ENCODE measurements at regions not wholly inside any gene's neighbourhood (a gene's known extent, or its start where the extent isn't known, plus 50 kb on each side); places are given as distances from the start of the nearest gene placed in this dataset.

DNA sequence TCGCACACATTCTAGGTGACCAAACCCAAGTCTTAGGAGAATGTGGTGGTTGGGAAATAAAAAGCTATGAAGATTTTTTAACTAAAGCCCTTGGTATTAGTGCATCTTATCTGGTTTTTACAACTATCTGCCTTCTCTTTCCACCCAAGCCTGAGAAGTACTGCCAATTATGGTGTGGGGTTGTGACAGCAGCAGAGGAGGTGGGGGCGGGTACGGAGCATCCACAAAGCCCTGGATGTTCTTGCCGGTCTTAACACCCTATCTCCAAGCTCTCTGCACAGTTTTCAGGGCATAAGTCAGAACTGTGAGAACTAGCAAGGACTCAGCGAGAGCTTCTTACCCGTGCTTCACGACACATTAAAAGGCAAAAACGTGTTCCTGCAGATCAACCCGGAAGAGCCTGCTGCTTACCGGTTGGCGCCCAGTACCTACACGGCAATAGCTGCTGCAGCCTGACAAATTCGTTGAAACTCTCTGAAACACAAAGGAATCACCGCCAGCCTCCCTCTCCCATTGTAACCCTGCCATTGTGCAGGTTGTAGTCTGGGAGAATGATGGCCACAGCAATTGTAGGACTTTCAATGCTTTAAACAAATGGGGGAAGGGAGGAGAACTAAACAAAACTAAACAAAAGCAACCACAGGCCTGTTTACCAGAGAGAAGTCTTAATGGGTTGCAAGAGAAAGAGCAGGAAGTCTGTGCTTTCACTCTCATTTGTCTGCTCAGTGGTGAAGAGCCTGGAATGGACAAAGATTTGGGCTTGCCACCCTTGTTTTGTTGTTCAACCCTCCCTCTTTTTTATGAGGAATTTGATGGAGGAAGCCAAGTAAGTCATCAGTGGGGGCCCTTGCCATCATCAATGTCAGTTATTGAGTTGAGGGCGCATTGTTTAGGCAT, 461.0 kb upstream of the JARID2 start (continued):
- TF ChIP-seq, protein P1, sequence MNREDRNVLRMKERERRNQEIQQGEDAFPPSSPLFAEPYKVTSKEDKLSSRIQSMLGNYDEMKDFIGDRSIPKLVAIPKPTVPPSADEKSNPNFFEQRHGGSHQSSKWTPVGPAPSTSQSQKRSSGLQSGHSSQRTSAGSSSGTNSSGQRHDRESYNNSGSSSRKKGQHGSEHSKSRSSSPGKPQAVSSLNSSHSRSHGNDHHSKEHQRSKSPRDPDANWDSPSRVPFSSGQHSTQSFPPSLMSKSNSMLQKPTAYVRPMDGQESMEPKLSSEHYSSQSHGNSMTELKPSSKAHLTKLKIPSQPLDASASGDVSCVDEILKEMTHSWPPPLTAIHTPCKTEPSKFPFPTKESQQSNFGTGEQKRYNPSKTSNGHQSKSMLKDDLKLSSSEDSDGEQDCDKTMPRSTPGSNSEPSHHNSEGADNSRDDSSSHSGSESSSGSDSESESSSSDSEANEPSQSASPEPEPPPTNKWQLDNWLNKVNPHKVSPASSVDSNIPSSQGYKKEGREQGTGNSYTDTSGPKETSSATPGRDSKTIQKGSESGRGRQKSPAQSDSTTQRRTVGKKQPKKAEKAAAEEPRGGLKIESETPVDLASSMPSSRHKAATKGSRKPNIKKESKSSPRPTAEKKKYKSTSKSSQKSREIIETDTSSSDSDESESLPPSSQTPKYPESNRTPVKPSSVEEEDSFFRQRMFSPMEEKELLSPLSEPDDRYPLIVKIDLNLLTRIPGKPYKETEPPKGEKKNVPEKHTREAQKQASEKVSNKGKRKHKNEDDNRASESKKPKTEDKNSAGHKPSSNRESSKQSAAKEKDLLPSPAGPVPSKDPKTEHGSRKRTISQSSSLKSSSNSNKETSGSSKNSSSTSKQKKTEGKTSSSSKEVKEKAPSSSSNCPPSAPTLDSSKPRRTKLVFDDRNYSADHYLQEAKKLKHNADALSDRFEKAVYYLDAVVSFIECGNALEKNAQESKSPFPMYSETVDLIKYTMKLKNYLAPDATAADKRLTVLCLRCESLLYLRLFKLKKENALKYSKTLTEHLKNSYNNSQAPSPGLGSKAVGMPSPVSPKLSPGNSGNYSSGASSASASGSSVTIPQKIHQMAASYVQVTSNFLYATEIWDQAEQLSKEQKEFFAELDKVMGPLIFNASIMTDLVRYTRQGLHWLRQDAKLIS (CRISPR knock-in tag; IDR thresholded peaks at IDR 0.05; ENCODE audit: borderline replicate concordance), result no peak
- TF ChIP-seq FOXP1 (CRISPR knock-in tag; IDR thresholded peaks at IDR 0.05; ENCODE audit: borderline replicate concordance) (peak; percentile 87), ZBTB21 (CRISPR knock-in tag; IDR thresholded peaks at IDR 0.05; ENCODE audit: borderline replicate concordance) (peak; percentile 74; the same call in 1 of the 2 replicates), SMAD4 (CRISPR knock-in tag; IDR thresholded peaks at IDR 0.05) (no peak; the same call in 1 of the 2 replicates), MYBL2 (CRISPR knock-in tag; IDR thresholded peaks at IDR 0.05) (no peak), FOXK1 (CRISPR knock-in tag; IDR thresholded peaks at IDR 0.05) (peak; percentile 81)

DNA sequence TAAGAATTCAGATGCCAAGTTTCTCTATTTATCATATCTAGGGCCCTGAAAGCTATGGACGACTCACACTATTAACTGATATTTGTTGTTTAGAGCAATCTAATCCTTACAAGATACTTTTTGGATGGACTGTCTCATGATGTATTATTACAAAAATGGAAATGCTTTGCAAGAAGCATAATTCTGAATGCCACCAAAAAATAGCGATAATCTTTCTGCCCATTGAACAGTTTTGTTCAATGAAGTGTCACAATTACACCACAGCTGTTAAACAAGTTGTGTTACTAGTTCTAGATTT, 460.4 kb upstream of the JARID2 start:
- CTCF ChIA-PET, result interaction anchor here (1.1 kb wide), 1 partner anchor 14 kb away, joined by 3 read pairs; no protein-coding TSS in a partner anchor
- Mint-ChIP-seq H3K4me3 (no peak overlapping the region), H3K4me1 (peaks cover 89% of the 10 kb centered on the region), H3K36me3 (peaks cover 8% of the 10 kb centered on the region), H3K27ac (peak overlapping the region; percentile 98), H3K9me3 (peaks cover 8% of the 10 kb centered on the region), H3K27me3 (ENCODE audit: low read depth) (no peaks in the 10 kb centered on the region)
- ATAC-seq (no peak), DNase-seq (ENCODE audit: low spot score) (no peak)
- POLR2A ChIA-PET, result no interaction called here
- TF ChIP-seq, protein P2, sequence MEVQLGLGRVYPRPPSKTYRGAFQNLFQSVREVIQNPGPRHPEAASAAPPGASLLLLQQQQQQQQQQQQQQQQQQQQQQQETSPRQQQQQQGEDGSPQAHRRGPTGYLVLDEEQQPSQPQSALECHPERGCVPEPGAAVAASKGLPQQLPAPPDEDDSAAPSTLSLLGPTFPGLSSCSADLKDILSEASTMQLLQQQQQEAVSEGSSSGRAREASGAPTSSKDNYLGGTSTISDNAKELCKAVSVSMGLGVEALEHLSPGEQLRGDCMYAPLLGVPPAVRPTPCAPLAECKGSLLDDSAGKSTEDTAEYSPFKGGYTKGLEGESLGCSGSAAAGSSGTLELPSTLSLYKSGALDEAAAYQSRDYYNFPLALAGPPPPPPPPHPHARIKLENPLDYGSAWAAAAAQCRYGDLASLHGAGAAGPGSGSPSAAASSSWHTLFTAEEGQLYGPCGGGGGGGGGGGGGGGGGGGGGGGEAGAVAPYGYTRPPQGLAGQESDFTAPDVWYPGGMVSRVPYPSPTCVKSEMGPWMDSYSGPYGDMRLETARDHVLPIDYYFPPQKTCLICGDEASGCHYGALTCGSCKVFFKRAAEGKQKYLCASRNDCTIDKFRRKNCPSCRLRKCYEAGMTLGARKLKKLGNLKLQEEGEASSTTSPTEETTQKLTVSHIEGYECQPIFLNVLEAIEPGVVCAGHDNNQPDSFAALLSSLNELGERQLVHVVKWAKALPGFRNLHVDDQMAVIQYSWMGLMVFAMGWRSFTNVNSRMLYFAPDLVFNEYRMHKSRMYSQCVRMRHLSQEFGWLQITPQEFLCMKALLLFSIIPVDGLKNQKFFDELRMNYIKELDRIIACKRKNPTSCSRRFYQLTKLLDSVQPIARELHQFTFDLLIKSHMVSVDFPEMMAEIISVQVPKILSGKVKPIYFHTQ (CRISPR knock-in tag; IDR thresholded peaks at IDR 0.05), result no peak
- TF ChIP-seq ATF1 (CRISPR knock-in tag; IDR thresholded peaks at IDR 0.05) (no peak), NR1H2 (CRISPR knock-in tag; IDR thresholded peaks at IDR 0.05) (no peak), TEAD1 (CRISPR knock-in tag; IDR thresholded peaks at IDR 0.05) (no peak), ZNF396 (CRISPR knock-in tag; IDR thresholded peaks at IDR 0.05; ENCODE audit: borderline replicate concordance) (no peak), JAZF1 (CRISPR knock-in tag; IDR thresholded peaks at IDR 0.05) (no peak), FOXJ3 (CRISPR knock-in tag; IDR thresholded peaks at IDR 0.05; ENCODE audit: borderline replicate concordance) (no peak), NFATC4 (CRISPR knock-in tag; IDR thresholded peaks at IDR 0.05) (no peak)
- TF ChIP-seq, protein P3, sequence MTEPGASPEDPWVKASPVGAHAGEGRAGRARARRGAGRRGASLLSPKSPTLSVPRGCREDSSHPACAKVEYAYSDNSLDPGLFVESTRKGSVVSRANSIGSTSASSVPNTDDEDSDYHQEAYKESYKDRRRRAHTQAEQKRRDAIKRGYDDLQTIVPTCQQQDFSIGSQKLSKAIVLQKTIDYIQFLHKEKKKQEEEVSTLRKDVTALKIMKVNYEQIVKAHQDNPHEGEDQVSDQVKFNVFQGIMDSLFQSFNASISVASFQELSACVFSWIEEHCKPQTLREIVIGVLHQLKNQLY (CRISPR knock-in tag; IDR thresholded peaks at IDR 0.05), result no peak
- TF ChIP-seq, protein P4, sequence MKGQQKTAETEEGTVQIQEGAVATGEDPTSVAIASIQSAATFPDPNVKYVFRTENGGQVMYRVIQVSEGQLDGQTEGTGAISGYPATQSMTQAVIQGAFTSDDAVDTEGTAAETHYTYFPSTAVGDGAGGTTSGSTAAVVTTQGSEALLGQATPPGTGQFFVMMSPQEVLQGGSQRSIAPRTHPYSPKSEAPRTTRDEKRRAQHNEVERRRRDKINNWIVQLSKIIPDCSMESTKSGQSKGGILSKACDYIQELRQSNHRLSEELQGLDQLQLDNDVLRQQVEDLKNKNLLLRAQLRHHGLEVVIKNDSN (CRISPR knock-in tag; IDR thresholded peaks at IDR 0.05), result no peak
- TF ChIP-seq, protein P5, sequence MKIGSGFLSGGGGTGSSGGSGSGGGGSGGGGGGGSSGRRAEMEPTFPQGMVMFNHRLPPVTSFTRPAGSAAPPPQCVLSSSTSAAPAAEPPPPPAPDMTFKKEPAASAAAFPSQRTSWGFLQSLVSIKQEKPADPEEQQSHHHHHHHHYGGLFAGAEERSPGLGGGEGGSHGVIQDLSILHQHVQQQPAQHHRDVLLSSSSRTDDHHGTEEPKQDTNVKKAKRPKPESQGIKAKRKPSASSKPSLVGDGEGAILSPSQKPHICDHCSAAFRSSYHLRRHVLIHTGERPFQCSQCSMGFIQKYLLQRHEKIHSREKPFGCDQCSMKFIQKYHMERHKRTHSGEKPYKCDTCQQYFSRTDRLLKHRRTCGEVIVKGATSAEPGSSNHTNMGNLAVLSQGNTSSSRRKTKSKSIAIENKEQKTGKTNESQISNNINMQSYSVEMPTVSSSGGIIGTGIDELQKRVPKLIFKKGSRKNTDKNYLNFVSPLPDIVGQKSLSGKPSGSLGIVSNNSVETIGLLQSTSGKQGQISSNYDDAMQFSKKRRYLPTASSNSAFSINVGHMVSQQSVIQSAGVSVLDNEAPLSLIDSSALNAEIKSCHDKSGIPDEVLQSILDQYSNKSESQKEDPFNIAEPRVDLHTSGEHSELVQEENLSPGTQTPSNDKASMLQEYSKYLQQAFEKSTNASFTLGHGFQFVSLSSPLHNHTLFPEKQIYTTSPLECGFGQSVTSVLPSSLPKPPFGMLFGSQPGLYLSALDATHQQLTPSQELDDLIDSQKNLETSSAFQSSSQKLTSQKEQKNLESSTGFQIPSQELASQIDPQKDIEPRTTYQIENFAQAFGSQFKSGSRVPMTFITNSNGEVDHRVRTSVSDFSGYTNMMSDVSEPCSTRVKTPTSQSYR (CRISPR knock-in tag; IDR thresholded peaks at IDR 0.05), result no peak
- TF ChIP-seq, protein P6, sequence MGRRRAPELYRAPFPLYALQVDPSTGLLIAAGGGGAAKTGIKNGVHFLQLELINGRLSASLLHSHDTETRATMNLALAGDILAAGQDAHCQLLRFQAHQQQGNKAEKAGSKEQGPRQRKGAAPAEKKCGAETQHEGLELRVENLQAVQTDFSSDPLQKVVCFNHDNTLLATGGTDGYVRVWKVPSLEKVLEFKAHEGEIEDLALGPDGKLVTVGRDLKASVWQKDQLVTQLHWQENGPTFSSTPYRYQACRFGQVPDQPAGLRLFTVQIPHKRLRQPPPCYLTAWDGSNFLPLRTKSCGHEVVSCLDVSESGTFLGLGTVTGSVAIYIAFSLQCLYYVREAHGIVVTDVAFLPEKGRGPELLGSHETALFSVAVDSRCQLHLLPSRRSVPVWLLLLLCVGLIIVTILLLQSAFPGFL (CRISPR knock-in tag; IDR thresholded peaks at IDR 0.05; ENCODE audit: borderline replicate concordance), result no peak
- TF ChIP-seq, protein P7, sequence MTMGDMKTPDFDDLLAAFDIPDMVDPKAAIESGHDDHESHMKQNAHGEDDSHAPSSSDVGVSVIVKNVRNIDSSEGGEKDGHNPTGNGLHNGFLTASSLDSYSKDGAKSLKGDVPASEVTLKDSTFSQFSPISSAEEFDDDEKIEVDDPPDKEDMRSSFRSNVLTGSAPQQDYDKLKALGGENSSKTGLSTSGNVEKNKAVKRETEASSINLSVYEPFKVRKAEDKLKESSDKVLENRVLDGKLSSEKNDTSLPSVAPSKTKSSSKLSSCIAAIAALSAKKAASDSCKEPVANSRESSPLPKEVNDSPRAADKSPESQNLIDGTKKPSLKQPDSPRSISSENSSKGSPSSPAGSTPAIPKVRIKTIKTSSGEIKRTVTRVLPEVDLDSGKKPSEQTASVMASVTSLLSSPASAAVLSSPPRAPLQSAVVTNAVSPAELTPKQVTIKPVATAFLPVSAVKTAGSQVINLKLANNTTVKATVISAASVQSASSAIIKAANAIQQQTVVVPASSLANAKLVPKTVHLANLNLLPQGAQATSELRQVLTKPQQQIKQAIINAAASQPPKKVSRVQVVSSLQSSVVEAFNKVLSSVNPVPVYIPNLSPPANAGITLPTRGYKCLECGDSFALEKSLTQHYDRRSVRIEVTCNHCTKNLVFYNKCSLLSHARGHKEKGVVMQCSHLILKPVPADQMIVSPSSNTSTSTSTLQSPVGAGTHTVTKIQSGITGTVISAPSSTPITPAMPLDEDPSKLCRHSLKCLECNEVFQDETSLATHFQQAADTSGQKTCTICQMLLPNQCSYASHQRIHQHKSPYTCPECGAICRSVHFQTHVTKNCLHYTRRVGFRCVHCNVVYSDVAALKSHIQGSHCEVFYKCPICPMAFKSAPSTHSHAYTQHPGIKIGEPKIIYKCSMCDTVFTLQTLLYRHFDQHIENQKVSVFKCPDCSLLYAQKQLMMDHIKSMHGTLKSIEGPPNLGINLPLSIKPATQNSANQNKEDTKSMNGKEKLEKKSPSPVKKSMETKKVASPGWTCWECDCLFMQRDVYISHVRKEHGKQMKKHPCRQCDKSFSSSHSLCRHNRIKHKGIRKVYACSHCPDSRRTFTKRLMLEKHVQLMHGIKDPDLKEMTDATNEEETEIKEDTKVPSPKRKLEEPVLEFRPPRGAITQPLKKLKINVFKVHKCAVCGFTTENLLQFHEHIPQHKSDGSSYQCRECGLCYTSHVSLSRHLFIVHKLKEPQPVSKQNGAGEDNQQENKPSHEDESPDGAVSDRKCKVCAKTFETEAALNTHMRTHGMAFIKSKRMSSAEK (CRISPR knock-in tag; IDR thresholded peaks at IDR 0.05; ENCODE audit: borderline replicate concordance), result no peak
